ENCODE measurements at regions not wholly inside any gene's neighbourhood (a gene's known extent, or its start where the extent isn't known, plus 50 kb on each side); places are given as distances from the start of the nearest gene placed in this dataset.

- TF ChIP-seq POLR2A (IDR thresholded peaks at IDR 0.05; ENCODE audit: low read depth, low read length) (no peak), TAF1 (IDR thresholded peaks at IDR 0.05; ENCODE audit: low read depth, low read length) (no peak), SPI1 (IDR thresholded peaks at IDR 0.05; ENCODE audit: low read depth, low read length) (no peak), PAX5 (IDR thresholded peaks at IDR 0.05; ENCODE audit: insufficient read depth, low read length, severe bottlenecking) (no peak), POLR2AphosphoS5 (IDR thresholded peaks at IDR 0.05; ENCODE audit: low read depth, low read length) (no peak), POU2F2 (IDR thresholded peaks at IDR 0.05; ENCODE audit: low read depth, low read length) (no peak)
- DNase-seq (ENCODE audit: insufficient read length, low spot score) = no peak
- no peak for FAIRE-seq
Observed at GRCh38 chr10:128475686-128476367, 349.6 kb upstream of the MKI67 start.

GRCh38 chr10:128476368-128476725, 350.1 kb upstream of the MKI67 start:
- DNase-seq (ENCODE audit: insufficient read length, low spot score) (no peak), FAIRE-seq (no peak)
- no peak for TF ChIP-seq POU2F2 (IDR thresholded peaks at IDR 0.05; ENCODE audit: low read depth, low read length)
- TF ChIP-seq PAX5 (IDR thresholded peaks at IDR 0.05; ENCODE audit: insufficient read depth, low read length, severe bottlenecking) = no peak
- no peak for TF ChIP-seq SPI1 (IDR thresholded peaks at IDR 0.05; ENCODE audit: low read depth, low read length)
- no peak for TF ChIP-seq POLR2A (IDR thresholded peaks at IDR 0.05; ENCODE audit: low read depth, low read length)
- no peak for TF ChIP-seq POLR2AphosphoS5 (IDR thresholded peaks at IDR 0.05; ENCODE audit: low read depth, low read length)
- no peak for TF ChIP-seq TAF1 (IDR thresholded peaks at IDR 0.05; ENCODE audit: low read depth, low read length)

DNA sequence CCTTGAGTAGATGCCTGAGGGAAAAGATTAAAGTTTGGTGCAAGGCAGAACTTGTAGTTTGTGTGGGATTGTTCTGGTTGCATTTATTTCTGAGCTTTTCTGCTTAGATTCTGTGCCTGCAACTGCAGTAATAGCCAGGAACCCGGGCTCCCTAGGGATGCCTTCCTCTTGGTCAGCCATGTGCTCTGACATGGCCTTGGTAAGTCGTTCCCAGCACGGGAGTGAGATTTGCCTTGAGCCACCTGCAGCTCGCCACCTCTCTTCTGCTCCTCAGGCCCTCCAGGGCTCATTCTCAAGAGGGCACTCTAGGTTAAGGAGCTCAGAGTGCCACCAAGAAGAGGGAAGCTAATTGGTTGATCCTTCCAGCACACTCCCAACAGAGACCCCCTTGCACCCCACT, 350.6 kb upstream of the MKI67 start:
- no peak for DNase-seq (ENCODE audit: insufficient read length, low spot score)
- TF ChIP-seq POLR2AphosphoS5 (IDR thresholded peaks at IDR 0.05; ENCODE audit: low read depth, low read length) (no peak), POLR2A (IDR thresholded peaks at IDR 0.05; ENCODE audit: low read depth, low read length) (no peak), POU2F2 (IDR thresholded peaks at IDR 0.05; ENCODE audit: low read depth, low read length) (no peak), PAX5 (IDR thresholded peaks at IDR 0.05; ENCODE audit: insufficient read depth, low read length, severe bottlenecking) (no peak), TAF1 (IDR thresholded peaks at IDR 0.05; ENCODE audit: low read depth, low read length) (no peak), SPI1 (IDR thresholded peaks at IDR 0.05; ENCODE audit: low read depth, low read length) (no peak)
- FAIRE-seq = no peak

- FAIRE-seq (no peak), DNase-seq (ENCODE audit: insufficient read length, low spot score) (no peak)
- TF ChIP-seq POU2F2 (IDR thresholded peaks at IDR 0.05; ENCODE audit: low read depth, low read length) (no peak), POLR2AphosphoS5 (IDR thresholded peaks at IDR 0.05; ENCODE audit: low read depth, low read length) (no peak), PAX5 (IDR thresholded peaks at IDR 0.05; ENCODE audit: insufficient read depth, low read length, severe bottlenecking) (no peak)
Observed at GRCh38 chr10:128480601-128481000, 354.4 kb upstream of the MKI67 start.

GRCh38 chr10:128481152-128481840, 355.1 kb upstream of the MKI67 start:
- TF ChIP-seq POLR2A (IDR thresholded peaks at IDR 0.05; ENCODE audit: low read depth, low read length) (no peak), TAF1 (IDR thresholded peaks at IDR 0.05; ENCODE audit: low read depth, low read length) (no peak), POU2F2 (IDR thresholded peaks at IDR 0.05; ENCODE audit: low read depth, low read length) (no peak), POLR2AphosphoS5 (IDR thresholded peaks at IDR 0.05; ENCODE audit: low read depth, low read length) (no peak), PAX5 (IDR thresholded peaks at IDR 0.05; ENCODE audit: insufficient read depth, low read length, severe bottlenecking) (no peak), SPI1 (IDR thresholded peaks at IDR 0.05; ENCODE audit: low read depth, low read length) (no peak)
- FAIRE-seq (no peak), DNase-seq (ENCODE audit: insufficient read length, low spot score) (no peak)

- DNase-seq (ENCODE audit: insufficient read length, low spot score) (no peak), FAIRE-seq (no peak)
- no peak for TF ChIP-seq SPI1 (IDR thresholded peaks at IDR 0.05; ENCODE audit: low read depth, low read length)
- TF ChIP-seq POLR2A (IDR thresholded peaks at IDR 0.05; ENCODE audit: low read depth, low read length) = no peak
- no peak for TF ChIP-seq POLR2AphosphoS5 (IDR thresholded peaks at IDR 0.05; ENCODE audit: low read depth, low read length)
- TF ChIP-seq POU2F2 (IDR thresholded peaks at IDR 0.05; ENCODE audit: low read depth, low read length) = no peak
- TF ChIP-seq PAX5 (IDR thresholded peaks at IDR 0.05; ENCODE audit: insufficient read depth, low read length, severe bottlenecking) = no peak
- TF ChIP-seq TAF1 (IDR thresholded peaks at IDR 0.05; ENCODE audit: low read depth, low read length) = no peak
Observed at GRCh38 chr10:128482052-128482451, 355.8 kb upstream of the MKI67 start.

DNA sequence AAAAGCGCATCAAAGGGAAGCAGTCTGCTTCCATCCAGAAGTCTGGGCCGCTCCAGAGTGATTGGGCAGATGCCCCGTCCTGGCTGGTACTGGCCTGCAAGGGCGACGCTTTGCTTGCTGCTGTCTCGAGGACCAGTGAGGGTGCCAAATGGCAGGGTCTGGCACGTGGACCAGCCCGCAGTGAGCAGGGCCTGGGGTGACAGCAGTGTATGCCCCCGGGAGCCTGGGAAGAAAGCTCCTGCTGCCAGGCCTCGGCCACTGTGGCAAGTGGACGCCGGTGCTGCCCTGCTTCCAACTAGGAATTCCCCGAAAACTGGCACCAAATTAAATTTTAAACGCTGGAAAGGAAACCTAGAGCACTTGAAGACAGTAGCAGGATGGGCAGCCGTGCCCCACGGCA, 357.0 kb upstream of the MKI67 start:
- DNase-seq (ENCODE audit: insufficient read length, low spot score) = no peak
- TF ChIP-seq POU2F2 (IDR thresholded peaks at IDR 0.05; ENCODE audit: low read depth, low read length) (no peak), PAX5 (IDR thresholded peaks at IDR 0.05; ENCODE audit: insufficient read depth, low read length, severe bottlenecking) (no peak), POLR2AphosphoS5 (IDR thresholded peaks at IDR 0.05; ENCODE audit: low read depth, low read length) (no peak), SPI1 (IDR thresholded peaks at IDR 0.05; ENCODE audit: low read depth, low read length) (no peak), POLR2A (IDR thresholded peaks at IDR 0.05; ENCODE audit: low read depth, low read length) (no peak)
- no peak for FAIRE-seq

GRCh38 chr10:128484041-128484440, 357.8 kb upstream of the MKI67 start:
- DNase-seq (ENCODE audit: insufficient read length, low spot score) (no peak), FAIRE-seq (no peak)
- TF ChIP-seq POLR2AphosphoS5 (IDR thresholded peaks at IDR 0.05; ENCODE audit: low read depth, low read length) (no peak), PAX5 (IDR thresholded peaks at IDR 0.05; ENCODE audit: insufficient read depth, low read length, severe bottlenecking) (no peak), SPI1 (IDR thresholded peaks at IDR 0.05; ENCODE audit: low read depth, low read length) (no peak), POU2F2 (IDR thresholded peaks at IDR 0.05; ENCODE audit: low read depth, low read length) (no peak), TAF1 (IDR thresholded peaks at IDR 0.05; ENCODE audit: low read depth, low read length) (no peak), POLR2A (IDR thresholded peaks at IDR 0.05; ENCODE audit: low read depth, low read length) (no peak)

DNA sequence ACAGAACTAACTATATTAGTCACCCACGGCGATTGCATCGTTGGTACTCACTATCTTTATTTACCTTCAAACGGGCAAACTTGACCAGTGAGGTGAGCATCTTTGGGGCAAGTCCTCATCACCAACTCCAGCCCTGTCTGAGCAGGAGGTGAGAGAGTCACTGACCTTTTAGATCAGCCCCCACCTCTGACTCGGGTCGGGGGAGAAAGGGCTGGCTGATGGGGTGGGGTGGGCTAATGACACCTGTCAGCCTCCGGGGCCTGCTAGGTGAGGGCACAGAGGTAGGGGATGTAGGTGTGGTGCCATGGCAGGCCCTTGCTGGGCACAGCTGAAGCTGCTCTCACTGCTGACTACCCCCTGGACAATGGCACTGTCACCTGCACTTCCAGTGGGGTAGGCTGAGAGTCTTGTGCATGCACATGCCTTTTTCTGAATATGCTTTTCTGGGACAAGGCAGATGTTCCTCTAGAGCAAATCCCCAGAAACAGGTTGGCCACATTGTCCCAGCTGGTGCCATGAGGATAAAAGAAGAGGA, 359.5 kb upstream of the MKI67 start:
- no peak for TF ChIP-seq PAX5 (IDR thresholded peaks at IDR 0.05; ENCODE audit: insufficient read depth, low read length, severe bottlenecking)
- no peak for TF ChIP-seq TAF1 (IDR thresholded peaks at IDR 0.05; ENCODE audit: low read depth, low read length)
- no peak for TF ChIP-seq POLR2AphosphoS5 (IDR thresholded peaks at IDR 0.05; ENCODE audit: low read depth, low read length)
- no peak for TF ChIP-seq POLR2A (IDR thresholded peaks at IDR 0.05; ENCODE audit: low read depth, low read length)
- no peak for TF ChIP-seq SPI1 (IDR thresholded peaks at IDR 0.05; ENCODE audit: low read depth, low read length)
- no peak for TF ChIP-seq POU2F2 (IDR thresholded peaks at IDR 0.05; ENCODE audit: low read depth, low read length)
- FAIRE-seq = no peak

More for the DNA sequence above, 359.5 kb upstream of the MKI67 start:
- no peak for DNase-seq (ENCODE audit: insufficient read length, low spot score)

Measured in GM12891 (cell line).